ENCODE measurements at regions not wholly inside any gene's neighbourhood (a gene's known extent, or its start where the extent isn't known, plus 50 kb on each side); places are given as distances from the start of the nearest gene placed in this dataset.

- Histone ChIP-seq H3K27ac (ENCODE audit: low read depth) (no peak overlapping the region), H3K27me3 (ENCODE audit: insufficient read depth) (no peaks in the 10 kb centered on the region), H3F3A (replicated peaks; ENCODE audit: low read depth) (no peaks in the 10 kb centered on the region), H3K4me3 (no peak overlapping the region), H3K79me2 (replicated peaks; ENCODE audit: insufficient read depth) (no peaks in the 10 kb centered on the region), H4K20me1 (replicated peaks; ENCODE audit: insufficient read depth) (no peaks in the 10 kb centered on the region), H3K4me1 (ENCODE audit: insufficient read depth) (no peaks in the 10 kb centered on the region), H3K36me3 (ENCODE audit: insufficient read depth) (no peaks in the 10 kb centered on the region), H3K4me2 (no peak overlapping the region), H2AFZ (no peak overlapping the region), H3K9me2 (ENCODE audit: insufficient read depth) (no peaks in the 10 kb centered on the region)
- Mint-ChIP-seq H3K4me1 (no peaks in the 10 kb centered on the region), H3K27ac (no peak overlapping the region; the same call in 1 of the 2 replicates), H3K27me3 (ENCODE audit: insufficient read depth, low read depth, poor library complexity) (no peaks in the 10 kb centered on the region), H3K4me3 (no peak overlapping the region), H3K36me3 (ENCODE audit: low read depth) (no peaks in the 10 kb centered on the region), H3K9me3 (no peaks in the 10 kb centered on the region)
- no peak for TF ChIP-seq REST (IDR thresholded peaks at IDR 0.05; ENCODE audit: unreplicated experiment)
- TF ChIP-seq EZH2phosphoT487 (IDR thresholded peaks at IDR 0.05; ENCODE audit: unreplicated experiment): no peak
- TF ChIP-seq JUNB (IDR thresholded peaks at IDR 0.05; ENCODE audit: unreplicated experiment): no peak
- no peak for TF ChIP-seq NANOG (IDR thresholded peaks at IDR 0.05; ENCODE audit: borderline replicate concordance)
- TF ChIP-seq CTCF (conservative IDR thresholded peaks at IDR 0.05; ENCODE audit: low read depth in 2 of 2): no peak
- TF ChIP-seq CREB1 (CRISPR knock-in tag; IDR thresholded peaks at IDR 0.05; ENCODE audit: low read depth): no peak
- no peak for TF ChIP-seq EZH2 (IDR thresholded peaks at IDR 0.05; ENCODE audit: low read depth, unreplicated experiment)
- TF ChIP-seq ZNF331 (CRISPR knock-in tag; IDR thresholded peaks at IDR 0.05; ENCODE audit: low read depth): no peak
- TF ChIP-seq POLR2AphosphoS5 (IDR thresholded peaks at IDR 0.05; ENCODE audit: low read depth): no peak
- no peak for TF ChIP-seq STAT1 (IDR thresholded peaks at IDR 0.05; ENCODE audit: unreplicated experiment)
- TF ChIP-seq ZNF462 (CRISPR knock-in tag; IDR thresholded peaks at IDR 0.05): no peak
- TF ChIP-seq ETS1 (IDR thresholded peaks at IDR 0.05): no peak
- no peak for ATAC-seq
- no peak for DNase-seq (ENCODE audit: low spot score)
Measured at GRCh38 chr13:89862691-89863036, 1484.8 kb upstream of the MIR17HG start.

Measured in GM23338 (cell line).